ENCODE measurements at regions not wholly inside any gene's neighbourhood (a gene's known extent, or its start where the extent isn't known, plus 50 kb on each side); places are given as distances from the start of the nearest gene placed in this dataset.

DNA sequence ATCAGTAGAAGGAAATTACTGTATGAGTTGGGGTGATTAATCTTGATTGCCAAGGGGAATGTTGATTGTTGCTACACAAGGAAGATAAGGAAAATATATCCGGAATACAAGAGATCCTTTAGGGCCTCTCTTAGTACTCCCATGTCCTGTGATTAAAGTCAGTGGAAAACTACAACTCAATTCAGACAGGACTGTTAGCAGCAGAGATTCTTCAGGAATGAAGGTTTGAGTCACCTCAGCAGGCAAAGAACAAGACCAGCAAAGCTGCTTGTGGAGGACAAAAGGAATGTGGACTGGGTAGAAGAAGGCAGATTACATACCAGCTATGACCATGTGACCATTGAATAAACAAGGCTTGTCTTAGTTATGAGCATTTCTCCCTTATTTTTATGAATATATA, 478.2 kb downstream of the BUD13 start:
- H3K79me2 ChIP-seq (ENCODE audit: insufficient read depth): no peaks in the 10 kb centered on the region
- no peaks in the 10 kb centered on the region for H3K9me2 ChIP-seq (ENCODE audit: insufficient read depth)
- WGBS, 2 experiments (ENCODE audit: low coverage in 1 of 2, low lambda C conversion rate in 2 of 2, missing lambda C conversion rate in 2 of 2): 7 to 37% methylated on average over 1 of the region's 1 CpG
- no peaks in the 10 kb centered on the region for H3F3A ChIP-seq (ENCODE audit: insufficient read depth)
- H3K9ac ChIP-seq: no peak overlapping the region
- H3K4me3 ChIP-seq: no peak overlapping the region
- no peak overlapping the region for H3K4me2 ChIP-seq (ENCODE audit: unreplicated experiment)
- no peaks in the 10 kb centered on the region for H3K9me3 ChIP-seq (ENCODE audit: low read depth)
- no peaks in the 10 kb centered on the region for H3K4me1 ChIP-seq (ENCODE audit: insufficient read depth)
- in situ Hi-C loops (cut with MboI): no loop called here
- no peaks in the 10 kb centered on the region for H3K27me3 ChIP-seq (replicated peaks; ENCODE audit: insufficient read depth)
- no peak overlapping the region for H2AFZ ChIP-seq
- no peaks in the 10 kb centered on the region for H4K20me1 ChIP-seq (ENCODE audit: insufficient read depth)
- DNase-seq: peak; percentile 13
- no peak overlapping the region for H3K27ac ChIP-seq
- no peaks in the 10 kb centered on the region for H3K36me3 ChIP-seq (ENCODE audit: low read depth)
- TF ChIP-seq EZH2 (IDR thresholded peaks at IDR 0.05; ENCODE audit: insufficient read depth, poor library complexity, severe bottlenecking) (no peak), EZH2phosphoT487 (IDR thresholded peaks at IDR 0.05; ENCODE audit: insufficient read depth, low read depth) (no peak)

DNA sequence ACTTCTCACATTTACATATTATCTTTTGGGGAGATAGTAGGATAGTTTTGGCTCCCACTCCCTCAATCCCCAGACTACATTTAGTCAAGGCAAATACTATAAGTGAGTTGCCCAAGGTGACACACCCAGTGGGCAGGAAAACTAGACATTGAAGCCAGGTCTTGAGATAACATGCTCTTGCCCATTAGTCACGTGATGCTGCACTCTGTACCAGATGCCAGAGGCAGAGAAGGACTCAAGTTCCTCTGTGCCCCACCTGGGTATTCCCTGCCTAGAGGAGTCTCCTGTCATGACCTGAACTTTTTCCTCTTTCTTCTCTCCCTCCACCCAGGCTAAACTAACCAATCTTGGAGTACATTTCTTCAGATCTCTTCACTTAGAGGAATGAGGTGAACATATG, 484.9 kb downstream of the BUD13 start:
- Histone ChIP-seq H3K4me1 (ENCODE audit: insufficient read depth) (no peaks in the 10 kb centered on the region), H3K4me2 (ENCODE audit: unreplicated experiment) (no peak overlapping the region), H3K9me2 (ENCODE audit: insufficient read depth) (no peaks in the 10 kb centered on the region), H3K79me2 (ENCODE audit: insufficient read depth) (no peaks in the 10 kb centered on the region), H3K36me3 (ENCODE audit: low read depth) (no peaks in the 10 kb centered on the region), H3K27ac (no peak overlapping the region), H3K27me3 (replicated peaks; ENCODE audit: insufficient read depth) (no peaks in the 10 kb centered on the region), H3K9me3 (ENCODE audit: low read depth) (no peaks in the 10 kb centered on the region), H3K9ac (no peak overlapping the region), H3K4me3 (no peak overlapping the region), H4K20me1 (ENCODE audit: insufficient read depth) (no peaks in the 10 kb centered on the region), H3F3A (ENCODE audit: insufficient read depth) (no peaks in the 10 kb centered on the region), H2AFZ (no peak overlapping the region)
- 0 to 5% methylated on average over 1 of the region's 1 CpG for WGBS, 2 experiments (ENCODE audit: low coverage in 1 of 2, low lambda C conversion rate in 2 of 2, missing lambda C conversion rate in 2 of 2)
- TF ChIP-seq EZH2phosphoT487 (IDR thresholded peaks at IDR 0.05; ENCODE audit: insufficient read depth, low read depth) (no peak), EZH2 (IDR thresholded peaks at IDR 0.05; ENCODE audit: insufficient read depth, poor library complexity, severe bottlenecking) (no peak)
- no peak for DNase-seq
- in situ Hi-C loops (cut with MboI): no loop called here

GRCh38 chr11:116285026-116285425, 487.8 kb downstream of the BUD13 start:
- Histone ChIP-seq H3K9me2 (ENCODE audit: insufficient read depth) (no peaks in the 10 kb centered on the region), H3K27me3 (replicated peaks; ENCODE audit: insufficient read depth) (no peaks in the 10 kb centered on the region), H3K9me3 (ENCODE audit: low read depth) (no peaks in the 10 kb centered on the region), H3K79me2 (ENCODE audit: insufficient read depth) (no peaks in the 10 kb centered on the region), H3K27ac (no peak overlapping the region), H2AFZ (no peak overlapping the region), H4K20me1 (ENCODE audit: insufficient read depth) (no peaks in the 10 kb centered on the region), H3K9ac (no peak overlapping the region), H3F3A (ENCODE audit: insufficient read depth) (no peaks in the 10 kb centered on the region), H3K4me1 (ENCODE audit: insufficient read depth) (no peaks in the 10 kb centered on the region), H3K36me3 (ENCODE audit: low read depth) (no peaks in the 10 kb centered on the region), H3K4me3 (no peak overlapping the region), H3K4me2 (ENCODE audit: unreplicated experiment) (no peak overlapping the region)
- DNase-seq: no peak
- in situ Hi-C loops (cut with MboI): no loop called here
- 0 to 9% methylated on average over 3 of the region's 3 CpGs for WGBS, 2 experiments (ENCODE audit: low coverage in 1 of 2, low lambda C conversion rate in 2 of 2, missing lambda C conversion rate in 2 of 2)
- TF ChIP-seq EZH2phosphoT487 (IDR thresholded peaks at IDR 0.05; ENCODE audit: insufficient read depth, low read depth): no peak
- no peak for TF ChIP-seq EZH2 (IDR thresholded peaks at IDR 0.05; ENCODE audit: insufficient read depth, poor library complexity, severe bottlenecking)

DNA sequence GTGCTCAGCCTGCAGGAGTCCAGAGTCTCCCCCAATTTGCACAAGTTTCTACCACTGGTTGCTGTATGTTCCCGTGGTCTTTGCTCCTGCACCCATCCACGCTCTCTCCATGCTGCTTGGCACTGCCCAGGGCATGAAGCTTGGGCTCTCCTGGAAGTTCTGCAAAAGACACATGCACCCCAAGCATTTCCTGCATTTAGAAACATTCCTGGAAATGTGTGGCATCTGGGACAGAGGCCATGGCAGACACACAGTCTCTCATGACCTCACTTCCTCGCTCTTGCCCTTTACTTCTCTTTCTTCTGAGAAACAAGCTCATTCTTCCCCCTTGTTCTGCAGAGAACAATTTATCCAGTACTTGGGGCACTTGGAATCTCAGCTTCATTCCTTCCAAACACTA, 489.5 kb downstream of the BUD13 start:
- no peaks in the 10 kb centered on the region for H3K9me3 ChIP-seq (ENCODE audit: low read depth)
- H3F3A ChIP-seq (ENCODE audit: insufficient read depth): no peaks in the 10 kb centered on the region
- no peaks in the 10 kb centered on the region for H3K36me3 ChIP-seq (ENCODE audit: low read depth)
- no peak overlapping the region for H3K27ac ChIP-seq
- H4K20me1 ChIP-seq (ENCODE audit: insufficient read depth): no peaks in the 10 kb centered on the region
- WGBS, 2 experiments (ENCODE audit: low coverage in 1 of 2, low lambda C conversion rate in 2 of 2, missing lambda C conversion rate in 2 of 2): 34 to 45% methylated on average over 3 of the region's 3 CpGs
- no peaks in the 10 kb centered on the region for H3K4me1 ChIP-seq (ENCODE audit: insufficient read depth)
- no peak overlapping the region for H3K9ac ChIP-seq
- in situ Hi-C loops (cut with MboI): no loop called here
- TF ChIP-seq EZH2phosphoT487 (IDR thresholded peaks at IDR 0.05; ENCODE audit: insufficient read depth, low read depth) (no peak), EZH2 (IDR thresholded peaks at IDR 0.05; ENCODE audit: insufficient read depth, poor library complexity, severe bottlenecking) (no peak)
- H2AFZ ChIP-seq: no peak overlapping the region
- H3K4me3 ChIP-seq: no peak overlapping the region
- H3K79me2 ChIP-seq (ENCODE audit: insufficient read depth): no peaks in the 10 kb centered on the region
- no peaks in the 10 kb centered on the region for H3K9me2 ChIP-seq (ENCODE audit: insufficient read depth)
- DNase-seq: no peak
- no peak overlapping the region for H3K4me2 ChIP-seq (ENCODE audit: unreplicated experiment)
- no peaks in the 10 kb centered on the region for H3K27me3 ChIP-seq (replicated peaks; ENCODE audit: insufficient read depth)

GRCh38 chr11:116282481-116282880, 490.3 kb downstream of the BUD13 start:
- no peak overlapping the region for H3K4me2 ChIP-seq (ENCODE audit: unreplicated experiment)
- H3K27ac ChIP-seq: no peak overlapping the region
- 57 to 64% methylated on average over 4 of the region's 4 CpGs for WGBS, 2 experiments (ENCODE audit: low coverage in 1 of 2, low lambda C conversion rate in 2 of 2, missing lambda C conversion rate in 2 of 2)
- H3K36me3 ChIP-seq (ENCODE audit: low read depth): no peaks in the 10 kb centered on the region
- no peaks in the 10 kb centered on the region for H3K9me3 ChIP-seq (ENCODE audit: low read depth)
- H3K4me3 ChIP-seq: no peak overlapping the region
- no peak overlapping the region for H3K9ac ChIP-seq
- H3K79me2 ChIP-seq (ENCODE audit: insufficient read depth): no peaks in the 10 kb centered on the region
- H3K9me2 ChIP-seq (ENCODE audit: insufficient read depth): no peaks in the 10 kb centered on the region
- no peaks in the 10 kb centered on the region for H3K4me1 ChIP-seq (ENCODE audit: insufficient read depth)
- H2AFZ ChIP-seq: no peak overlapping the region
- no peaks in the 10 kb centered on the region for H3K27me3 ChIP-seq (replicated peaks; ENCODE audit: insufficient read depth)
- no peak for DNase-seq
- in situ Hi-C loops (cut with MboI): no loop called here
- TF ChIP-seq EZH2phosphoT487 (IDR thresholded peaks at IDR 0.05; ENCODE audit: insufficient read depth, low read depth) (no peak), EZH2 (IDR thresholded peaks at IDR 0.05; ENCODE audit: insufficient read depth, poor library complexity, severe bottlenecking) (no peak)
- H3F3A ChIP-seq (ENCODE audit: insufficient read depth): no peaks in the 10 kb centered on the region
- H4K20me1 ChIP-seq (ENCODE audit: insufficient read depth): no peaks in the 10 kb centered on the region

All from GM23248 (cell line).